ENCODE measurements at regions not wholly inside any gene's neighbourhood (a gene's known extent, or its start where the extent isn't known, plus 50 kb on each side); places are given as distances from the start of the nearest gene placed in this dataset.

DNA sequence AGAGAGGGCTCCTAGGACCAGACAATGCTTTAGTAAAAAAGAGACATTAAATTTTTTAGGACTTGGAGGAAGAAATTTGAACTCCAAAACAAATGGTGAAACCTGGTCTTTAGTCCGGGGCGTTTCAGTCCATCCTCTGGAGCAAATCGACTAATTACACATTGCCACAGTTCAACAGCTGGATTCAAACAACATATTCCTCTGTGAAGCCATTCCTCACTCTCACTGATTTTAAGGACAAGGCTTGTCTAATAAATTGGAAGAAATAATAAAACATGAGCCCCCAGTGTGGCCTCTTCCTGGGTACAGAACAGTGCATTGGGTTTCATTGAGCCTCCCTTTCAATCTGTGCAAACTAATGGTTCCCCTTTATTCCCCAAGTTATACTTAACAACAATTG is 165.1 kb downstream of the UCK2 start:
- TF ChIP-seq, protein P1, sequence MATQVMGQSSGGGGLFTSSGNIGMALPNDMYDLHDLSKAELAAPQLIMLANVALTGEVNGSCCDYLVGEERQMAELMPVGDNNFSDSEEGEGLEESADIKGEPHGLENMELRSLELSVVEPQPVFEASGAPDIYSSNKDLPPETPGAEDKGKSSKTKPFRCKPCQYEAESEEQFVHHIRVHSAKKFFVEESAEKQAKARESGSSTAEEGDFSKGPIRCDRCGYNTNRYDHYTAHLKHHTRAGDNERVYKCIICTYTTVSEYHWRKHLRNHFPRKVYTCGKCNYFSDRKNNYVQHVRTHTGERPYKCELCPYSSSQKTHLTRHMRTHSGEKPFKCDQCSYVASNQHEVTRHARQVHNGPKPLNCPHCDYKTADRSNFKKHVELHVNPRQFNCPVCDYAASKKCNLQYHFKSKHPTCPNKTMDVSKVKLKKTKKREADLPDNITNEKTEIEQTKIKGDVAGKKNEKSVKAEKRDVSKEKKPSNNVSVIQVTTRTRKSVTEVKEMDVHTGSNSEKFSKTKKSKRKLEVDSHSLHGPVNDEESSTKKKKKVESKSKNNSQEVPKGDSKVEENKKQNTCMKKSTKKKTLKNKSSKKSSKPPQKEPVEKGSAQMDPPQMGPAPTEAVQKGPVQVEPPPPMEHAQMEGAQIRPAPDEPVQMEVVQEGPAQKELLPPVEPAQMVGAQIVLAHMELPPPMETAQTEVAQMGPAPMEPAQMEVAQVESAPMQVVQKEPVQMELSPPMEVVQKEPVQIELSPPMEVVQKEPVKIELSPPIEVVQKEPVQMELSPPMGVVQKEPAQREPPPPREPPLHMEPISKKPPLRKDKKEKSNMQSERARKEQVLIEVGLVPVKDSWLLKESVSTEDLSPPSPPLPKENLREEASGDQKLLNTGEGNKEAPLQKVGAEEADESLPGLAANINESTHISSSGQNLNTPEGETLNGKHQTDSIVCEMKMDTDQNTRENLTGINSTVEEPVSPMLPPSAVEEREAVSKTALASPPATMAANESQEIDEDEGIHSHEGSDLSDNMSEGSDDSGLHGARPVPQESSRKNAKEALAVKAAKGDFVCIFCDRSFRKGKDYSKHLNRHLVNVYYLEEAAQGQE (IDR thresholded peaks at IDR 0.05; ENCODE audit: borderline replicate concordance in 1 of 2, low read depth in 1 of 2, low read length in 2 of 2): no peak
- TF ChIP-seq TEAD2 (CRISPR knock-in tag; IDR thresholded peaks at IDR 0.05) (no peak), ZNF530 (CRISPR knock-in tag; IDR thresholded peaks at IDR 0.05; ENCODE audit: low read depth) (no peak), ZNF614 (CRISPR knock-in tag; IDR thresholded peaks at IDR 0.05; ENCODE audit: borderline replicate concordance) (no peak), ZNF550 (CRISPR knock-in tag; IDR thresholded peaks at IDR 0.05; ENCODE audit: borderline replicate concordance) (no peak), MZF1 (CRISPR knock-in tag; IDR thresholded peaks at IDR 0.05; ENCODE audit: borderline replicate concordance) (no peak), ZSCAN20 (CRISPR knock-in tag; IDR thresholded peaks at IDR 0.05; ENCODE audit: borderline replicate concordance) (no peak)
- TF ChIP-seq, protein P2, sequence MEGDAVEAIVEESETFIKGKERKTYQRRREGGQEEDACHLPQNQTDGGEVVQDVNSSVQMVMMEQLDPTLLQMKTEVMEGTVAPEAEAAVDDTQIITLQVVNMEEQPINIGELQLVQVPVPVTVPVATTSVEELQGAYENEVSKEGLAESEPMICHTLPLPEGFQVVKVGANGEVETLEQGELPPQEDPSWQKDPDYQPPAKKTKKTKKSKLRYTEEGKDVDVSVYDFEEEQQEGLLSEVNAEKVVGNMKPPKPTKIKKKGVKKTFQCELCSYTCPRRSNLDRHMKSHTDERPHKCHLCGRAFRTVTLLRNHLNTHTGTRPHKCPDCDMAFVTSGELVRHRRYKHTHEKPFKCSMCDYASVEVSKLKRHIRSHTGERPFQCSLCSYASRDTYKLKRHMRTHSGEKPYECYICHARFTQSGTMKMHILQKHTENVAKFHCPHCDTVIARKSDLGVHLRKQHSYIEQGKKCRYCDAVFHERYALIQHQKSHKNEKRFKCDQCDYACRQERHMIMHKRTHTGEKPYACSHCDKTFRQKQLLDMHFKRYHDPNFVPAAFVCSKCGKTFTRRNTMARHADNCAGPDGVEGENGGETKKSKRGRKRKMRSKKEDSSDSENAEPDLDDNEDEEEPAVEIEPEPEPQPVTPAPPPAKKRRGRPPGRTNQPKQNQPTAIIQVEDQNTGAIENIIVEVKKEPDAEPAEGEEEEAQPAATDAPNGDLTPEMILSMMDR (CRISPR knock-in tag; IDR thresholded peaks at IDR 0.05): no peak
- TF ChIP-seq, protein P3, sequence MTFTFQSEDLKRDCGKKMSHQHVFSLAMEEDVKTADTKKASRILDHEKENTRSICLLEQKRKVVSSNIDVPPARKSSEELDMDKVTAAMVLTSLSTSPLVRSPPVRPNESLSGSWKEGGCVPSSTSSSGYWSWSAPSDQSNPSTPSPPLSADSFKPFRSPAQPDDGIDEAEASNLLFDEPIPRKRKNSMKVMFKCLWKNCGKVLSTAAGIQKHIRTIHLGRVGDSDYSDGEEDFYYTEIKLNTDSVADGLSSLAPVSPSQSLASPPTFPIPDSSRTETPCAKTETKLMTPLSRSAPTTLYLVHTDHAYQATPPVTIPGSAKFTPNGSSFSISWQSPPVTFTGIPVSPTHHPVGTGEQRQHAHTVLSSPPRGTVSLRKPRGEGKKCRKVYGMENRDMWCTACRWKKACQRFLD (CRISPR knock-in tag; IDR thresholded peaks at IDR 0.05; ENCODE audit: borderline replicate concordance): no peak
- TF ChIP-seq, protein P4, sequence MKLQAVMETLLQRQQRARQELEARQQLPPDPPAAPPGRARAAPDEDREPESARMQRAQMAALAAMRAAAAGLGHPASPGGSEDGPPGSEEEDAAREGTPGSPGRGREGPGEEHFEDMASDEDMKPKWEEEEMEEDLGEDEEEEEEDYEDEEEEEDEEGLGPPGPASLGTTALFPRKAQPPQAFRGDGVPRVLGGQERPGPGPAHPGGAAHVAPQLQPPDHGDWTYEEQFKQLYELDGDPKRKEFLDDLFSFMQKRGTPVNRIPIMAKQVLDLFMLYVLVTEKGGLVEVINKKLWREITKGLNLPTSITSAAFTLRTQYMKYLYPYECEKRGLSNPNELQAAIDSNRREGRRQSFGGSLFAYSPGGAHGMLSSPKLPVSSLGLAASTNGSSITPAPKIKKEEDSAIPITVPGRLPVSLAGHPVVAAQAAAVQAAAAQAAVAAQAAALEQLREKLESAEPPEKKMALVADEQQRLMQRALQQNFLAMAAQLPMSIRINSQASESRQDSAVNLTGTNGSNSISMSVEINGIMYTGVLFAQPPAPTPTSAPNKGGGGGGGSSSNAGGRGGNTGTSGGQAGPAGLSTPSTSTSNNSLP (IDR thresholded peaks at IDR 0.05; ENCODE audit: low read depth, low read length): no peak
- TF ChIP-seq, protein P5, sequence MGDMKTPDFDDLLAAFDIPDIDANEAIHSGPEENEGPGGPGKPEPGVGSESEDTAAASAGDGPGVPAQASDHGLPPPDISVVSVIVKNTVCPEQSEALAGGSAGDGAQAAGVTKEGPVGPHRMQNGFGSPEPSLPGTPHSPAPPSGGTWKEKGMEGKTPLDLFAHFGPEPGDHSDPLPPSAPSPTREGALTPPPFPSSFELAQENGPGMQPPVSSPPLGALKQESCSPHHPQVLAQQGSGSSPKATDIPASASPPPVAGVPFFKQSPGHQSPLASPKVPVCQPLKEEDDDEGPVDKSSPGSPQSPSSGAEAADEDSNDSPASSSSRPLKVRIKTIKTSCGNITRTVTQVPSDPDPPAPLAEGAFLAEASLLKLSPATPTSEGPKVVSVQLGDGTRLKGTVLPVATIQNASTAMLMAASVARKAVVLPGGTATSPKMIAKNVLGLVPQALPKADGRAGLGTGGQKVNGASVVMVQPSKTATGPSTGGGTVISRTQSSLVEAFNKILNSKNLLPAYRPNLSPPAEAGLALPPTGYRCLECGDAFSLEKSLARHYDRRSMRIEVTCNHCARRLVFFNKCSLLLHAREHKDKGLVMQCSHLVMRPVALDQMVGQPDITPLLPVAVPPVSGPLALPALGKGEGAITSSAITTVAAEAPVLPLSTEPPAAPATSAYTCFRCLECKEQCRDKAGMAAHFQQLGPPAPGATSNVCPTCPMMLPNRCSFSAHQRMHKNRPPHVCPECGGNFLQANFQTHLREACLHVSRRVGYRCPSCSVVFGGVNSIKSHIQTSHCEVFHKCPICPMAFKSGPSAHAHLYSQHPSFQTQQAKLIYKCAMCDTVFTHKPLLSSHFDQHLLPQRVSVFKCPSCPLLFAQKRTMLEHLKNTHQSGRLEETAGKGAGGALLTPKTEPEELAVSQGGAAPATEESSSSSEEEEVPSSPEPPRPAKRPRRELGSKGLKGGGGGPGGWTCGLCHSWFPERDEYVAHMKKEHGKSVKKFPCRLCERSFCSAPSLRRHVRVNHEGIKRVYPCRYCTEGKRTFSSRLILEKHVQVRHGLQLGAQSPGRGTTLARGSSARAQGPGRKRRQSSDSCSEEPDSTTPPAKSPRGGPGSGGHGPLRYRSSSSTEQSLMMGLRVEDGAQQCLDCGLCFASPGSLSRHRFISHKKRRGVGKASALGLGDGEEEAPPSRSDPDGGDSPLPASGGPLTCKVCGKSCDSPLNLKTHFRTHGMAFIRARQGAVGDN (CRISPR knock-in tag; IDR thresholded peaks at IDR 0.05): no peak

Data from HepG2 (cell line).